ENCODE measurements at regions not wholly inside any gene's neighbourhood (a gene's known extent, or its start where the extent isn't known, plus 50 kb on each side); places are given as distances from the start of the nearest gene placed in this dataset.

GRCh38 chr3:31307131-31307785 is 225.5 kb upstream of the STT3B start:
- Histone ChIP-seq H3K4me3 (ENCODE audit: low read length, poor library complexity, severe bottlenecking) (no peak overlapping the region), H3K4me2 (ENCODE audit: low read depth, low read length, poor library complexity, severe bottlenecking) (no peak overlapping the region), H3K9me2 (replicated peaks; ENCODE audit: low read depth, low read length) (no peaks in the 10 kb centered on the region), H3K36me3 (ENCODE audit: insufficient read depth, low read length) (no peaks in the 10 kb centered on the region), H3K4me1 (ENCODE audit: insufficient read depth, low read length, poor library complexity, severe bottlenecking) (peaks cover 28% of the 10 kb centered on the region), H3K9ac (ENCODE audit: low read depth, low read length, poor library complexity, severe bottlenecking) (no peak overlapping the region), H4K20me1 (ENCODE audit: insufficient read depth, low read length, poor library complexity, severe bottlenecking) (no peaks in the 10 kb centered on the region), H3K27me3 (ENCODE audit: insufficient read depth, low read length, poor library complexity, severe bottlenecking) (no peaks in the 10 kb centered on the region), H2AFZ (ENCODE audit: low read length) (no peak overlapping the region), H3K9me3 (ENCODE audit: insufficient read depth, low read depth, low read length) (no peaks in the 10 kb centered on the region), H3F3A (ENCODE audit: low read depth) (no peaks in the 10 kb centered on the region), H3K79me2 (ENCODE audit: insufficient read depth, low read length) (no peaks in the 10 kb centered on the region)
- no peak for TF ChIP-seq CTCF (conservative IDR thresholded peaks at IDR 0.05; ENCODE audit: low read length)
- no peak for TF ChIP-seq EZH2phosphoT487 (IDR thresholded peaks at IDR 0.05; ENCODE audit: borderline replicate concordance)

GRCh38 chr3:31311559-31311958 is 221.2 kb upstream of the STT3B start:
- H4K20me1 ChIP-seq (ENCODE audit: insufficient read depth, low read length, poor library complexity, severe bottlenecking), result no peaks in the 10 kb centered on the region
- TF ChIP-seq CTCF (conservative IDR thresholded peaks at IDR 0.05; ENCODE audit: low read length), result no peak
- no peak for TF ChIP-seq EZH2phosphoT487 (IDR thresholded peaks at IDR 0.05; ENCODE audit: borderline replicate concordance)
- H3K9me3 ChIP-seq (ENCODE audit: insufficient read depth, low read depth, low read length), result peaks cover 12% of the 10 kb centered on the region; the same call in 1 of the 2 replicates
- no peaks in the 10 kb centered on the region for H3K9me2 ChIP-seq (replicated peaks; ENCODE audit: low read depth, low read length)
- no peak overlapping the region for H3K4me2 ChIP-seq (ENCODE audit: low read depth, low read length, poor library complexity, severe bottlenecking)
- H3K79me2 ChIP-seq (ENCODE audit: insufficient read depth, low read length), result no peaks in the 10 kb centered on the region
- no peaks in the 10 kb centered on the region for H3F3A ChIP-seq (ENCODE audit: low read depth)
- H3K9ac ChIP-seq (ENCODE audit: low read depth, low read length, poor library complexity, severe bottlenecking), result no peak overlapping the region
- no peak overlapping the region for H3K4me3 ChIP-seq (ENCODE audit: low read length, poor library complexity, severe bottlenecking)
- peaks cover 35% of the 10 kb centered on the region for H3K4me1 ChIP-seq (ENCODE audit: insufficient read depth, low read length, poor library complexity, severe bottlenecking)
- H3K27me3 ChIP-seq (ENCODE audit: insufficient read depth, low read length, poor library complexity, severe bottlenecking), result no peaks in the 10 kb centered on the region
- no peaks in the 10 kb centered on the region for H3K36me3 ChIP-seq (ENCODE audit: insufficient read depth, low read length)
- H2AFZ ChIP-seq (ENCODE audit: low read length), result no peak overlapping the region

DNA sequence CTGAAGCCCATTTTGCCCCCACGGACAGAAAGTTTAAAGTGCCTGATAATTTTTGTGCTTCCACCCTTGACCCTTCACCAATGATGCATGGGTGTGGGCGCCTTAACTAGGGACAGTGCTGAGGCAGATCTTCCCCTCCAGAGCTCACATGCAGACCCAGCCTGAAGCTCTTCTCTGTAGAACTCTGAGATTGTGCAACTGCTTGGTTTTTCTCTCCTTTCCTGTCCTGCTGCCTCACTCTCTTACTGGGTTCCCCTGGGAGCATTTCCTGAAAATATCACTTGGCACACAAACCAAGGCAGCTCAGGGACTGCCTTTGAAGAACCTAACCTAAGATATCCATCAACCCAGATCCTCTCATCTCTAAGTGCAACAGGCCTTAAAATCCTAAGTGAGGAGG is 220.3 kb upstream of the STT3B start:
- Histone ChIP-seq H3K79me2 (ENCODE audit: insufficient read depth, low read length) (no peaks in the 10 kb centered on the region), H3F3A (ENCODE audit: low read depth) (no peaks in the 10 kb centered on the region), H3K9me2 (replicated peaks; ENCODE audit: low read depth, low read length) (no peaks in the 10 kb centered on the region), H2AFZ (ENCODE audit: low read length) (no peak overlapping the region), H3K9ac (ENCODE audit: low read depth, low read length, poor library complexity, severe bottlenecking) (no peak overlapping the region), H3K27me3 (ENCODE audit: insufficient read depth, low read length, poor library complexity, severe bottlenecking) (no peaks in the 10 kb centered on the region), H3K4me2 (ENCODE audit: low read depth, low read length, poor library complexity, severe bottlenecking) (no peak overlapping the region), H4K20me1 (ENCODE audit: insufficient read depth, low read length, poor library complexity, severe bottlenecking) (no peaks in the 10 kb centered on the region), H3K9me3 (ENCODE audit: insufficient read depth, low read depth, low read length) (peaks cover 16% of the 10 kb centered on the region; the same call in 1 of the 2 replicates), H3K4me1 (ENCODE audit: insufficient read depth, low read length, poor library complexity, severe bottlenecking) (peaks cover 35% of the 10 kb centered on the region), H3K4me3 (ENCODE audit: low read length, poor library complexity, severe bottlenecking) (no peak overlapping the region), H3K36me3 (ENCODE audit: insufficient read depth, low read length) (no peaks in the 10 kb centered on the region)
- no peak for TF ChIP-seq CTCF (conservative IDR thresholded peaks at IDR 0.05; ENCODE audit: low read length)
- TF ChIP-seq EZH2phosphoT487 (IDR thresholded peaks at IDR 0.05; ENCODE audit: borderline replicate concordance), result no peak

Measured in Loucy (cell line).